Suprapubic skin (tissue), 4 donors: ENCODE measurements at regions not wholly inside any gene's neighbourhood (a gene's known extent, or its start where the extent isn't known, plus 50 kb on each side); places are given as distances from the start of the nearest gene placed in this dataset.

ENCODE experiments used
- DNase-seq, 2 donors: peaks; one replicate each; pipeline ENCODE4 v3.0.0-alpha.2; 2019; ENCODE audit warnings: low spot score in 2 of 2
- H3K27ac ChIP-seq: fragments of 200-600 bp; sonication (generic); one replicate; pipeline ENCODE4 v1.5.1; 2019
- H3K27me3 ChIP-seq: fragments of 200-600 bp; sonication (generic); one replicate; pipeline ENCODE4 v1.5.1; 2019
- H3K36me3 ChIP-seq: fragments of 200-600 bp; sonication (generic); one replicate; pipeline ENCODE4 v1.5.1; 2019
- H3K4me1 ChIP-seq: fragments of 200-600 bp; sonication (generic); one replicate; pipeline ENCODE4 v1.5.1; 2019
- H3K4me3 ChIP-seq: fragments of 200-600 bp; sonication (generic); one replicate; pipeline ENCODE4 v1.5.1; 2019; ENCODE audit warnings: mild to moderate bottlenecking
- H3K9me3 ChIP-seq: fragments of 200-600 bp; sonication (generic); one replicate; pipeline ENCODE4 v1.5.1; 2019
- EP300 ChIP-seq: sonication (generic); formaldehyde crosslinking; IDR thresholded peaks from one replicate; pipeline ENCODE4 v1.6.1; 2017; ENCODE audit warnings: antibody characterized with exemption
- POLR2A ChIP-seq, 2 donors: fragments of 450-650 bp; IDR thresholded peaks; one replicate each; pipeline ENCODE4 v1.6.1; 2017; ENCODE audit warnings: antibody characterized with exemption in 2 of 2, mild to moderate bottlenecking in 2 of 2, moderate library complexity in 2 of 2
- POLR2AphosphoS5 ChIP-seq, 3 donors: sonication (generic); formaldehyde crosslinking; IDR thresholded peaks; one replicate each; pipeline ENCODE4 v1.6.1; 2017; ENCODE audit warnings: antibody characterized with exemption in 3 of 3
- WGBS: methylation state at CpG from one replicate; pipeline ENCODE4 v1.1.5; 2018; 5-methylcytosine and 5-hydroxymethylcytosine counted together
- TF ChIP-seq, protein P1 (sequence below), 2 donors: fragments of 200-600 bp in 1 of 2; fragments of 450-650 bp in 1 of 2; sonication (generic) in 1 of 2; IDR thresholded peaks; one replicate each; pipeline ENCODE4 v1.5.1; 2016 to 2019; ENCODE audit warnings: antibody characterized with exemption in 2 of 2, mild to moderate bottlenecking in 1 of 2, moderate library complexity in 1 of 2

- H3K36me3 ChIP-seq: no peaks in the 10 kb centered on the region
- H3K4me1 ChIP-seq: no peaks in the 10 kb centered on the region
- DNase-seq: no peak
- TF ChIP-seq POLR2AphosphoS5 (IDR thresholded peaks at IDR 0.05): no peak
- TF ChIP-seq EP300: no peak
- TF ChIP-seq POLR2A (IDR thresholded peaks at IDR 0.05): no peak
- TF ChIP-seq, protein P1, sequence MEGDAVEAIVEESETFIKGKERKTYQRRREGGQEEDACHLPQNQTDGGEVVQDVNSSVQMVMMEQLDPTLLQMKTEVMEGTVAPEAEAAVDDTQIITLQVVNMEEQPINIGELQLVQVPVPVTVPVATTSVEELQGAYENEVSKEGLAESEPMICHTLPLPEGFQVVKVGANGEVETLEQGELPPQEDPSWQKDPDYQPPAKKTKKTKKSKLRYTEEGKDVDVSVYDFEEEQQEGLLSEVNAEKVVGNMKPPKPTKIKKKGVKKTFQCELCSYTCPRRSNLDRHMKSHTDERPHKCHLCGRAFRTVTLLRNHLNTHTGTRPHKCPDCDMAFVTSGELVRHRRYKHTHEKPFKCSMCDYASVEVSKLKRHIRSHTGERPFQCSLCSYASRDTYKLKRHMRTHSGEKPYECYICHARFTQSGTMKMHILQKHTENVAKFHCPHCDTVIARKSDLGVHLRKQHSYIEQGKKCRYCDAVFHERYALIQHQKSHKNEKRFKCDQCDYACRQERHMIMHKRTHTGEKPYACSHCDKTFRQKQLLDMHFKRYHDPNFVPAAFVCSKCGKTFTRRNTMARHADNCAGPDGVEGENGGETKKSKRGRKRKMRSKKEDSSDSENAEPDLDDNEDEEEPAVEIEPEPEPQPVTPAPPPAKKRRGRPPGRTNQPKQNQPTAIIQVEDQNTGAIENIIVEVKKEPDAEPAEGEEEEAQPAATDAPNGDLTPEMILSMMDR (IDR thresholded peaks at IDR 0.05): no peak
- no peak overlapping the region for H3K4me3 ChIP-seq
- no peaks in the 10 kb centered on the region for H3K9me3 ChIP-seq
- no peaks in the 10 kb centered on the region for H3K27me3 ChIP-seq
- no peak overlapping the region for H3K27ac ChIP-seq
These were observed 64.8 kb upstream of the SDK1 start for GRCh38 chr7:3236268-3236667.

DNA sequence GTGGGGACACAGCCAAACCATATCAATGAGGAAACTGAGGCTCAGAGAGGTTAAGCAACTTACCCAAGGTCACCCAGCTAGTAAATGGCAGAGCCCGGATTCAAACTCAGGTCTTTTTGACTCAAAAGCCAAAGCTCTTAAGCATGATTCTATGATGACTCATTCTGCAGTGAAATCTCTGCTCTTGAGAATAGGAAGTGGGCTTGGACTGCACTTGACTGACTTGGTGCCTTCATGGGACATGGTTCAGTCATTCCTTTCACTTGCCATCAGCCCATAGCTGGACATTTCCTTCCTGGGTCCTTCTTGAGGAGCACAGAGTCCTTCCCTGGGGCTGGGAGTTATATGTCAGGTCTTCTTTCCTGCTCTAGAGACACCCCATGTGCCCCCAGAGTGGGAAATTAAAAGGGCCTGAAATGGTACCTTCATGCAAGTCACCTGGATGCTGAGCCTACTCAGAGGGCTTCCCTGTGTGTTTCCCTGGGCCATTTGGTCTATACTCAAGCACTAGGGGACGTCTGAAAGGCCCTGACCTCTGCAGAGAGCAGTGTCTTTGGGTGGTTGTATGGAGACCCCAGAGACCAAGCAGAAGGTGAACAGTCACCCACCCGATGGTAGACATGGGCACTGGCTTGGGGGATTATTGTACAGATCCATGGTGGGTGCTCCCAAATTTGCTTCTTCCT lies 62.4 kb upstream of the SDK1 start:
- no peak overlapping the region for H3K4me3 ChIP-seq
- H3K4me1 ChIP-seq: no peaks in the 10 kb centered on the region
- 82% methylated on average over 2 of the region's 3 CpGs for WGBS
- DNase-seq: no peak
- TF ChIP-seq, protein P1 (IDR thresholded peaks at IDR 0.05): no peak
- TF ChIP-seq POLR2A (IDR thresholded peaks at IDR 0.05): no peak
- TF ChIP-seq EP300: no peak
- TF ChIP-seq POLR2AphosphoS5 (IDR thresholded peaks at IDR 0.05): no peak
- no peaks in the 10 kb centered on the region for H3K9me3 ChIP-seq
- H3K36me3 ChIP-seq: no peaks in the 10 kb centered on the region
- no peak overlapping the region for H3K27ac ChIP-seq
- no peaks in the 10 kb centered on the region for H3K27me3 ChIP-seq

- TF ChIP-seq POLR2AphosphoS5 (IDR thresholded peaks at IDR 0.05): no peak
- TF ChIP-seq, protein P1 (IDR thresholded peaks at IDR 0.05): no peak
- TF ChIP-seq EP300: no peak
- TF ChIP-seq POLR2A (IDR thresholded peaks at IDR 0.05): no peak
- no peak for DNase-seq
- no peaks in the 10 kb centered on the region for H3K27me3 ChIP-seq
- H3K9me3 ChIP-seq: no peaks in the 10 kb centered on the region
- H3K27ac ChIP-seq: no peak overlapping the region
- no peaks in the 10 kb centered on the region for H3K4me1 ChIP-seq
- WGBS: 53% methylated on average over 12 of the region's 12 CpGs
- no peaks in the 10 kb centered on the region for H3K36me3 ChIP-seq
- H3K4me3 ChIP-seq: no peak overlapping the region
These were observed 61.8 kb upstream of the SDK1 start for GRCh38 chr7:3239291-3239691.

DNA sequence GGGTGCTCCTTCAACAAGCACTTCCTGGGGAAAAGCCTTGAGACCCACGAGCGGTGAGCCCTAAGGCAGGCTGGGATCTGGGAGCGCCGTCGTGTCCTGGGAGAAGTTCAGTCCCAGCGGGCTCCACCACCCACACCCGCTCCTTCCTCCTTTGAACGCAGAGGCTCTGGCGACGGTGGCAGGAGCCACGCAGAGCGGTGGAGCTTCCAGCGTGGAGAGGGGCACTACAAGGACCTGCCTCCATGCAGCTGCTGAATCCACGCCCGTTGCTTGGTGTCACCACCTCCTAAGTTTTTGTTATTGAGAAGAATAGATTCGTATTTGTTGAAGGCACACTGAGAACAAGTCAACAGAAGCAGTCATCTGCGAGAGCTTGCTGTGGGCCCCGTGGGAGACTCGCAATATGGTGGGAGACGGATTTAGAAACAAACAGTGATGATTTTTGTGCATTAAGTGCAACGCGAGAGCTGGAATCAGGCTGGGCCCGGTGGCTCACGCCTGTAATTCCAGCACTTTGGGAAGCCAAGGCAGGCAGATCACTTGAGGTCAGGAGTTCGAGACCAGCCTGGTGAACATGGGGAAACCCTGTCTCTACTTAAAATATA lies 60.1 kb upstream of the SDK1 start:
- no peak for TF ChIP-seq EP300
- TF ChIP-seq, protein P1 (IDR thresholded peaks at IDR 0.05): no peak
- TF ChIP-seq POLR2AphosphoS5 (IDR thresholded peaks at IDR 0.05): no peak
- no peak for TF ChIP-seq POLR2A (IDR thresholded peaks at IDR 0.05)
- DNase-seq: no peak
- no peaks in the 10 kb centered on the region for H3K36me3 ChIP-seq
- WGBS: 83% methylated on average over 25 of the region's 25 CpGs
- no peaks in the 10 kb centered on the region for H3K4me1 ChIP-seq
- H3K9me3 ChIP-seq: no peaks in the 10 kb centered on the region
- no peaks in the 10 kb centered on the region for H3K27me3 ChIP-seq
- H3K4me3 ChIP-seq: no peak overlapping the region
- no peak overlapping the region for H3K27ac ChIP-seq

DNA sequence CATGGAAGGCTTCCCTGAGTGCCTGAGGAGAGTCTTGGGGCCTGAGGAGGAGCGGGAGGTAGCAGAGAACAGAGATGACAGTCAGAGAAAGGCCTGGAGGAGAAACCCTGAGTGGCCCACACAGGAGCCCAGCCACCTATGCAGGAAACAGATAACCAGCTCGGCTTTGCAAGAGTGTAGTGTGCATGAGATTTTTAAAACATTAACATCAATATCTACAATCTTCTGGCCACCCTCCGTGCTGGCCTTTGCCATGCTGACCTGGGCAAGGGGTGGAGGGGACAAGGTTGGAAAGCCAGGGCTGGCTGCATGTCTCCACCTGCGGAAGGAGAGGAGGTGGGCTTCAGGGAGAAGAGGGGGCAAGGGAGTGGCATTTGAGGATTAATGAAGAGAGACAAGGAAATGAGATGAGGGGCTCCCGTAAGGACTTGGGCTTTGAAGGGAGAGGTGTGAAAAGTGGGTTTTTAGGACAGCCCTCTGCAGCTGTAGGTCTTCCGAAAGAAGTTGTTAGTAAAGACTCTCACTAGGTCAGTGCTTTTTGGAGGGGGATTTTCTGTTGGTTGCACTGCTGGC lies 59.3 kb upstream of the SDK1 start:
- Histone ChIP-seq H3K27me3 (no peaks in the 10 kb centered on the region), H3K27ac (no peak overlapping the region), H3K4me3 (no peak overlapping the region), H3K36me3 (no peaks in the 10 kb centered on the region), H3K4me1 (no peaks in the 10 kb centered on the region), H3K9me3 (peaks cover 3% of the 10 kb centered on the region)
- TF ChIP-seq EP300 (no peak), POLR2A (IDR thresholded peaks at IDR 0.05) (no peak), POLR2AphosphoS5 (IDR thresholded peaks at IDR 0.05) (no peak)
- TF ChIP-seq, protein P1 (IDR thresholded peaks at IDR 0.05): no peak
- 90% methylated on average over 6 of the region's 6 CpGs for WGBS
- no peak for DNase-seq
